Caco-2 (cell line): ENCODE measurements at regions not wholly inside any gene's neighbourhood (a gene's known extent, or its start where the extent isn't known, plus 50 kb on each side); places are given as distances from the start of the nearest gene placed in this dataset.

ENCODE experiments used
- BruUV-seq: library from RNA; stranded (reverse); fragments of 400-500 nt; replicated peaks from 2 replicates; lab custom pipeline; 2021; lab: Mats Ljungman, UMichigan
- CTCF ChIA-PET: fragments of 300-600 bp; sonication (Branson Sonifier 250); formaldehyde crosslinking; loops from one replicate; lab custom pipeline; 2022; ENCODE audit warnings: antibody characterized with exemption; lab: Charles Lee
- POLR2A ChIA-PET: fragments of 300-600 bp; sonication (Branson Sonifier 250); formaldehyde crosslinking; loops from one replicate; lab custom pipeline; 2022; ENCODE audit warnings: antibody characterized with exemption; lab: Charles Lee
- DNase-seq, 2 experiments: peaks; one replicate each; pipeline versions ENCODE4 v3.0.0 to v3.0.0-alpha.2; 2020 to 2022
- H3K27me3 ChIP-seq: replicated peaks from 2 replicates; pipeline ENCODE4 v1.6.0; 2011; ENCODE audit warnings: low read length; ENCODE audit not compliant: control insufficient read depth, insufficient read depth
- H3K36me3 ChIP-seq: 2 replicates; pipeline ENCODE4 v1.5.1; 2011; ENCODE audit warnings: low read length; ENCODE audit not compliant: control insufficient read depth, insufficient read depth
- H3K4me1 ChIP-seq: fragments of 250-450 bp; sonication (Bioruptor Pico); 2 replicates; pipeline ENCODE4 v1.5.1; 2020; ENCODE audit warnings: mild to moderate bottlenecking
- H3K4me3 ChIP-seq: 2 replicates; pipeline ENCODE4 v1.5.1; 2011; ENCODE audit warnings: low read depth, mild to moderate bottlenecking, control low read depth, low read length
- H3K9me3 ChIP-seq: fragments of 250-450 bp; sonication (Bioruptor Pico); 2 replicates; pipeline ENCODE4 v1.5.1; 2020; ENCODE audit warnings: mild to moderate bottlenecking, moderate library complexity
- H3K27ac Mint-ChIP-seq: one replicate; pipeline ENCODE4 v1.8.0; 2022; ENCODE audit warnings: mixed read lengths; ENCODE audit not compliant: unreplicated experiment
- H3K27me3 Mint-ChIP-seq: one replicate; pipeline ENCODE4 v1.8.0; 2022; ENCODE audit warnings: mixed read lengths; ENCODE audit not compliant: insufficient read depth, unreplicated experiment
- H3K36me3 Mint-ChIP-seq: one replicate; pipeline ENCODE4 v1.8.0; 2022; ENCODE audit warnings: mild to moderate bottlenecking, mixed read lengths; ENCODE audit not compliant: insufficient read depth, unreplicated experiment
- H3K4me1 Mint-ChIP-seq: one replicate; pipeline ENCODE4 v1.8.0; 2022; ENCODE audit warnings: low read depth, mixed read lengths; ENCODE audit not compliant: unreplicated experiment
- H3K4me3 Mint-ChIP-seq: one replicate; pipeline ENCODE4 v1.8.0; 2022; ENCODE audit warnings: mild to moderate bottlenecking, moderate library complexity, mixed read lengths; ENCODE audit not compliant: unreplicated experiment
- H3K9me3 Mint-ChIP-seq: one replicate; pipeline ENCODE4 v1.8.0; 2022; ENCODE audit warnings: mixed read lengths; ENCODE audit not compliant: unreplicated experiment
- CTCF ChIP-seq, 2 experiments: fragments of 200-600 bp in 1 of 2; IDR thresholded peaks; 1 replicate in 1 of 2; 2 replicates in 1 of 2; pipeline versions ENCODE4 v1.5.1 to v1.8.0; 2011 to 2022; ENCODE audit warnings: antibody characterized with exemption in 1 of 2, control low read depth in 1 of 2, inconsistent platforms in 1 of 2, low read depth in 1 of 2, low read length in 1 of 2, mild to moderate bottlenecking in 1 of 2, moderate library complexity in 1 of 2; ENCODE audit not compliant: insufficient read depth in 1 of 2, severe bottlenecking in 1 of 2, unreplicated experiment in 1 of 2
- intact Hi-C: fragments of 100-400 bp; cut with micrococcal nuclease; formaldehyde crosslinking; loops from one replicate; pipeline ENCODE4 v1.10.0; 2022; ENCODE audit not compliant: unreplicated experiment

- Histone ChIP-seq H3K36me3 (no peaks in the 10 kb centered on the region), H3K4me3 (no peak overlapping the region), H3K4me1 (no peaks in the 10 kb centered on the region), H3K9me3 (no peaks in the 10 kb centered on the region), H3K27me3 (no peaks in the 10 kb centered on the region)
- intact Hi-C loops, result no loop called here
- H3K4me3 Mint-ChIP-seq, result no peak overlapping the region
- H3K9me3 Mint-ChIP-seq, result no peaks in the 10 kb centered on the region
- POLR2A ChIA-PET, result no interaction called here
- BruUV-seq, result no TSS peak
- H3K27ac Mint-ChIP-seq, result no peak overlapping the region
- no peak for DNase-seq
- TF ChIP-seq CTCF (IDR thresholded peaks at IDR 0.05; ENCODE audit: insufficient read depth in 1 of 2, low read depth in 1 of 2, low read length in 1 of 2, severe bottlenecking in 1 of 2, unreplicated experiment in 1 of 2), result no peak
- H3K27me3 Mint-ChIP-seq, result peaks cover 2% of the 10 kb centered on the region
- H3K4me1 Mint-ChIP-seq, result no peaks in the 10 kb centered on the region
- CTCF ChIA-PET, result no interaction called here
- no peaks in the 10 kb centered on the region for H3K36me3 Mint-ChIP-seq
Observed at GRCh38 chr5:7087719-7088297, 308.1 kb upstream of the ADCY2 start.

GRCh38 chr5:7088849-7089248 lies 307.1 kb upstream of the ADCY2 start:
- TF ChIP-seq CTCF (IDR thresholded peaks at IDR 0.05; ENCODE audit: insufficient read depth in 1 of 2, low read depth in 1 of 2, low read length in 1 of 2, severe bottlenecking in 1 of 2, unreplicated experiment in 1 of 2), result no peak
- BruUV-seq, result no TSS peak
- H3K27me3 Mint-ChIP-seq, result peaks cover 2% of the 10 kb centered on the region
- H3K36me3 Mint-ChIP-seq, result no peaks in the 10 kb centered on the region
- Histone ChIP-seq H3K36me3 (no peaks in the 10 kb centered on the region), H3K4me1 (no peaks in the 10 kb centered on the region), H3K9me3 (no peaks in the 10 kb centered on the region), H3K27me3 (no peaks in the 10 kb centered on the region), H3K4me3 (no peak overlapping the region)
- no peak overlapping the region for H3K27ac Mint-ChIP-seq
- no peak overlapping the region for H3K4me3 Mint-ChIP-seq
- CTCF ChIA-PET, result no interaction called here
- POLR2A ChIA-PET, result no interaction called here
- intact Hi-C loops, result no loop called here
- DNase-seq, result no peak
- H3K9me3 Mint-ChIP-seq, result no peaks in the 10 kb centered on the region
- H3K4me1 Mint-ChIP-seq, result no peaks in the 10 kb centered on the region

- Mint-ChIP-seq H3K36me3 (no peaks in the 10 kb centered on the region), H3K4me1 (no peaks in the 10 kb centered on the region), H3K27ac (no peak overlapping the region), H3K9me3 (no peaks in the 10 kb centered on the region), H3K27me3 (peaks cover 5% of the 10 kb centered on the region), H3K4me3 (no peak overlapping the region)
- POLR2A ChIA-PET, result no interaction called here
- peak in 1 of 2 experiments; percentile 58 for DNase-seq
- BruUV-seq, result no TSS peak
- no peaks in the 10 kb centered on the region for H3K9me3 ChIP-seq
- intact Hi-C loops, result no loop called here
- no peaks in the 10 kb centered on the region for H3K36me3 ChIP-seq
- H3K27me3 ChIP-seq, result no peaks in the 10 kb centered on the region
- TF ChIP-seq CTCF (IDR thresholded peaks at IDR 0.05; ENCODE audit: insufficient read depth in 1 of 2, low read depth in 1 of 2, low read length in 1 of 2, severe bottlenecking in 1 of 2, unreplicated experiment in 1 of 2), result no peak
- H3K4me3 ChIP-seq, result no peak overlapping the region
- H3K4me1 ChIP-seq, result no peaks in the 10 kb centered on the region
- CTCF ChIA-PET, result no interaction called here
Observed at GRCh38 chr5:7094626-7095025, 301.3 kb upstream of the ADCY2 start.
